GM19043 (cell line): ENCODE measurements at regions not wholly inside any gene's neighbourhood (a gene's known extent, or its start where the extent isn't known, plus 50 kb on each side); places are given as distances from the start of the nearest gene placed in this dataset.
"Not testable (repeated sequence)": the region's sequence is repeated elsewhere in the genome, so short reads cannot be mapped to it uniquely, and the experiment has no call there.

Experiments
- ATAC-seq: cut with Tn5 transposase; IDR thresholded peaks from one replicate; pipeline ENCODE4 v1.9.1; 2021; ENCODE audit warnings: low read depth; ENCODE audit not compliant: unreplicated experiment

GRCh38 chr9:36521148-36521547 is 51.5 kb upstream of the MELK start:
- no peak for ATAC-seq

GRCh38 chr9:36517131-36517530 is 55.6 kb upstream of the MELK start:
- no peak for ATAC-seq

GRCh38 chr9:36504156-36504555 is 68.5 kb upstream of the MELK start:
- ATAC-seq, result no peak

GRCh38 chr9:36503172-36504088 is 69.3 kb upstream of the MELK start:
- ATAC-seq, result no peak

GRCh38 chr9:36501727-36502126 is 71.0 kb upstream of the MELK start:
- no peak for ATAC-seq

- not testable (repeated sequence) for ATAC-seq
These were observed 71.8 kb upstream of the MELK start for GRCh38 chr9:36500931-36501330.

- ATAC-seq, result no peak
These were observed 73.4 kb upstream of the MELK start for GRCh38 chr9:36499174-36499890.

- ATAC-seq, result not testable (repeated sequence)
These were observed 79.1 kb upstream of the MELK start for GRCh38 chr9:36493564-36493963.

- no peak for ATAC-seq
These were observed 79.8 kb upstream of the MELK start for GRCh38 chr9:36492865-36493264.

- ATAC-seq, result no peak
These were observed 83.2 kb upstream of the MELK start for GRCh38 chr9:36489453-36489852.

GRCh38 chr9:36488389-36488756 is 84.3 kb upstream of the MELK start:
- no peak for ATAC-seq

GRCh38 chr9:36487482-36488388 is 85.0 kb upstream of the MELK start:
- peak; percentile 79 for ATAC-seq

- peak; percentile 36 for ATAC-seq
These were observed 85.7 kb upstream of the MELK start for GRCh38 chr9:36486933-36487481.

- no peak for ATAC-seq
These were observed 86.3 kb upstream of the MELK start for GRCh38 chr9:36486329-36486932.

GRCh38 chr9:36485647-36486328 is 85.7 kb upstream of the RNF38 start:
- ATAC-seq, result no peak

- no peak for ATAC-seq
These were observed 84.1 kb upstream of the RNF38 start for GRCh38 chr9:36484124-36484523.

GRCh38 chr9:36479101-36479500 is 79.0 kb upstream of the RNF38 start:
- no peak for ATAC-seq

- ATAC-seq, result no peak
These were observed 71.3 kb upstream of the RNF38 start for GRCh38 chr9:36471359-36471758.

- peak; percentile 95 for ATAC-seq
These were observed 70.7 kb upstream of the RNF38 start for GRCh38 chr9:36470643-36471290.
